Uterus (tissue), 3 donors: ENCODE measurements at regions not wholly inside any gene's neighbourhood (a gene's known extent, or its start where the extent isn't known, plus 50 kb on each side); places are given as distances from the start of the nearest gene placed in this dataset.

Experiments
- DNase-seq, 2 donors: peaks; one replicate each; pipeline ENCODE4 v3.0.0-alpha.2; 2019 to 2020
- H3K27ac ChIP-seq, 2 donors: fragments of 200-600 bp; sonication (generic); 1 replicate in 1 of 2; 2 replicates in 1 of 2; pipeline ENCODE4 v1.5.1; 2016 to 2018
- H3K27me3 ChIP-seq, 2 donors: fragments of 200-600 bp; sonication (generic); one replicate each; pipeline ENCODE4 v1.5.1; 2018 to 2019; ENCODE audit warnings: control low read depth in 1 of 2
- H3K36me3 ChIP-seq, 2 donors: fragments of 200-600 bp; sonication (generic); one replicate each; pipeline ENCODE4 v1.5.1; 2019; ENCODE audit warnings: control low read depth in 1 of 2
- H3K4me1 ChIP-seq, 2 donors: fragments of 200-600 bp; sonication (generic); one replicate each; pipeline ENCODE4 v1.5.1; 2018 to 2019; ENCODE audit warnings: control low read depth in 1 of 2
- H3K4me3 ChIP-seq, 2 donors: fragments of 200-600 bp; sonication (generic); 1 replicate in 1 of 2; 2 replicates in 1 of 2; pipeline ENCODE4 v1.5.1; 2018 to 2019; ENCODE audit warnings: mild to moderate bottlenecking in 1 of 2
- H3K9me3 ChIP-seq, 2 donors: fragments of 200-600 bp; sonication (generic); one replicate each; pipeline ENCODE4 v1.5.1; 2019; ENCODE audit warnings: control low read depth in 1 of 2
- CTCF ChIP-seq, 4 experiments: fragments of 200-600 bp in 2 of 4; fragments of 450-650 bp in 2 of 4; sonication (generic) in 2 of 4; IDR thresholded peaks; one replicate each; pipeline ENCODE4 v1.5.1; 2016 to 2019; ENCODE audit warnings: antibody characterized with exemption in 4 of 4, mild to moderate bottlenecking in 2 of 4, moderate library complexity in 1 of 4
- POLR2A ChIP-seq, 2 donors: fragments of 450-650 bp; IDR thresholded peaks; one replicate each; pipeline ENCODE4 v1.6.1; 2016; ENCODE audit warnings: antibody characterized with exemption in 2 of 2, mild to moderate bottlenecking in 1 of 2, moderate library complexity in 1 of 2
- intact Hi-C: fragments of 100-400 bp; cut with DNase I; formaldehyde crosslinking; loops from one replicate; pipeline ENCODE4 v1.15.1; 2023; ENCODE audit warnings: low total_unique reads
- donor health status: DM: yes; HTN: yes; CAD: no.

GRCh38 chr12:24603371-24603770 lies 345.5 kb downstream of the BCAT1 start:
- no peak overlapping the region for H3K27ac ChIP-seq
- TF ChIP-seq CTCF (IDR thresholded peaks at IDR 0.05) (no peak), POLR2A (IDR thresholded peaks at IDR 0.05) (no peak)
- no peaks in the 10 kb centered on the region for H3K4me1 ChIP-seq
- no peaks in the 10 kb centered on the region for H3K9me3 ChIP-seq
- H3K36me3 ChIP-seq = no peaks in the 10 kb centered on the region
- no peaks in the 10 kb centered on the region for H3K27me3 ChIP-seq
- no peak overlapping the region for H3K4me3 ChIP-seq
- DNase-seq = no peak
- intact Hi-C loops = no loop called here

GRCh38 chr12:24600996-24601395 lies 347.9 kb downstream of the BCAT1 start:
- H3K36me3 ChIP-seq = no peaks in the 10 kb centered on the region
- intact Hi-C loops = no loop called here
- H3K27me3 ChIP-seq = no peaks in the 10 kb centered on the region
- H3K9me3 ChIP-seq = no peaks in the 10 kb centered on the region
- no peak for DNase-seq
- TF ChIP-seq POLR2A (IDR thresholded peaks at IDR 0.05) (no peak), CTCF (IDR thresholded peaks at IDR 0.05) (no peak)
- H3K4me1 ChIP-seq = no peaks in the 10 kb centered on the region
- H3K27ac ChIP-seq = no peak overlapping the region
- H3K4me3 ChIP-seq = no peak overlapping the region

GRCh38 chr12:24600551-24600950 lies 348.4 kb downstream of the BCAT1 start:
- no peak for DNase-seq
- Histone ChIP-seq H3K4me1 (no peaks in the 10 kb centered on the region), H3K4me3 (no peak overlapping the region), H3K36me3 (no peaks in the 10 kb centered on the region), H3K27ac (no peak overlapping the region), H3K27me3 (no peaks in the 10 kb centered on the region), H3K9me3 (no peaks in the 10 kb centered on the region)
- intact Hi-C loops = no loop called here
- TF ChIP-seq CTCF (IDR thresholded peaks at IDR 0.05) = no peak
- no peak for TF ChIP-seq POLR2A (IDR thresholded peaks at IDR 0.05)

GRCh38 chr12:24599736-24600135 lies 349.2 kb downstream of the BCAT1 start:
- no peak overlapping the region for H3K4me3 ChIP-seq
- H3K27me3 ChIP-seq = no peaks in the 10 kb centered on the region
- H3K9me3 ChIP-seq = no peaks in the 10 kb centered on the region
- intact Hi-C loops = no loop called here
- H3K27ac ChIP-seq = no peak overlapping the region
- TF ChIP-seq CTCF (IDR thresholded peaks at IDR 0.05) = no peak
- no peak for TF ChIP-seq POLR2A (IDR thresholded peaks at IDR 0.05)
- H3K36me3 ChIP-seq = no peaks in the 10 kb centered on the region
- no peak for DNase-seq
- H3K4me1 ChIP-seq = no peaks in the 10 kb centered on the region

- H3K4me1 ChIP-seq = no peaks in the 10 kb centered on the region
- no peaks in the 10 kb centered on the region for H3K9me3 ChIP-seq
- intact Hi-C loops = no loop called here
- no peak for TF ChIP-seq CTCF (IDR thresholded peaks at IDR 0.05)
- TF ChIP-seq POLR2A (IDR thresholded peaks at IDR 0.05) = no peak
- no peaks in the 10 kb centered on the region for H3K27me3 ChIP-seq
- H3K27ac ChIP-seq = no peak overlapping the region
- DNase-seq = no peak
- H3K36me3 ChIP-seq = no peaks in the 10 kb centered on the region
- no peak overlapping the region for H3K4me3 ChIP-seq
These were observed 351.3 kb downstream of the BCAT1 start for GRCh38 chr12:24597580-24597979.
